Thoracic aorta (tissue), 2 donors: ENCODE measurements at regions not wholly inside any gene's neighbourhood (a gene's known extent, or its start where the extent isn't known, plus 50 kb on each side); places are given as distances from the start of the nearest gene placed in this dataset.

ENCODE experiments used
- ATAC-seq: fragments of 150-250 bp; one replicate; pipeline ENCODE4 v1.8.0; 2017; ENCODE audit warnings: low read depth; ENCODE audit not compliant: insufficient number of reproducible peaks, low FRiP score
- DNase-seq: peaks from one replicate; pipeline ENCODE4 v3.0.0-alpha.2; 2020; ENCODE audit warnings: low spot score
- H3K27ac ChIP-seq, 2 donors: fragments of 200-600 bp; sonication (generic); 1 replicate in 1 of 2; 2 replicates in 1 of 2; pipeline ENCODE4 v1.5.1; 2016; ENCODE audit warnings: mild to moderate bottlenecking in 2 of 2, moderate library complexity in 2 of 2
- H3K27me3 ChIP-seq: fragments of 200-600 bp; sonication (generic); replicated peaks from 2 replicates; pipeline ENCODE4 v1.6.0; 2016; ENCODE audit warnings: mild to moderate bottlenecking; ENCODE audit not compliant: insufficient read depth
- H3K36me3 ChIP-seq: fragments of 200-600 bp; sonication (generic); one replicate; pipeline ENCODE4 v1.5.1; 2016
- H3K4me1 ChIP-seq, 2 donors: fragments of 200-600 bp; sonication (generic); 1 replicate in 1 of 2; 2 replicates in 1 of 2; pipeline versions ENCODE4 v1.5.1 to v1.6.0; 2016; ENCODE audit warnings: low read depth in 2 of 2, mild to moderate bottlenecking in 1 of 2; ENCODE audit not compliant: control insufficient read depth in 1 of 2
- H3K4me3 ChIP-seq: fragments of 200-600 bp; sonication (generic); 2 replicates; pipeline ENCODE4 v1.5.1; 2016; ENCODE audit warnings: mild to moderate bottlenecking
- H3K9me3 ChIP-seq: fragments of 200-600 bp; sonication (generic); 2 replicates; pipeline ENCODE4 v1.5.1; 2016
- CTCF ChIP-seq: fragments of 200-600 bp; sonication (generic); IDR thresholded peaks from one replicate; pipeline ENCODE4 v1.5.1; 2019; ENCODE audit warnings: antibody characterized with exemption

GRCh38 chr9:108310202-108310601 lies 545.6 kb downstream of the ACTL7B start:
- H3K27me3 ChIP-seq, result no peaks in the 10 kb centered on the region
- ATAC-seq (no peak), DNase-seq (no peak)
- no peak overlapping the region for H3K4me3 ChIP-seq
- H3K4me1 ChIP-seq, result no peaks in the 10 kb centered on the region
- H3K27ac ChIP-seq, result no peak overlapping the region
- no peaks in the 10 kb centered on the region for H3K9me3 ChIP-seq
- TF ChIP-seq CTCF, result no peak
- H3K36me3 ChIP-seq, result no peaks in the 10 kb centered on the region

- Histone ChIP-seq H3K36me3 (no peaks in the 10 kb centered on the region), H3K4me3 (no peak overlapping the region), H3K27me3 (no peaks in the 10 kb centered on the region), H3K9me3 (no peaks in the 10 kb centered on the region), H3K4me1 (peaks cover 8 to 14% of the 10 kb centered on the region in 2 donors), H3K27ac (no peak overlapping the region)
- DNase-seq, result no peak
- ATAC-seq, result no peak
- no peak for TF ChIP-seq CTCF
Measured at GRCh38 chr9:108300306-108301287, 555.2 kb downstream of the ACTL7B start.

- no peak overlapping the region for H3K4me3 ChIP-seq
- H3K9me3 ChIP-seq, result no peaks in the 10 kb centered on the region
- no peaks in the 10 kb centered on the region for H3K27me3 ChIP-seq
- no peak for TF ChIP-seq CTCF
- H3K4me1 ChIP-seq, result peaks cover 8 to 14% of the 10 kb centered on the region in 2 donors
- H3K36me3 ChIP-seq, result no peaks in the 10 kb centered on the region
- no peak for DNase-seq
- peak; percentile 47 for ATAC-seq
- no peak overlapping the region for H3K27ac ChIP-seq
Measured at GRCh38 chr9:108297073-108297472, 558.7 kb downstream of the ACTL7B start.

- Histone ChIP-seq H3K9me3 (no peaks in the 10 kb centered on the region), H3K36me3 (no peaks in the 10 kb centered on the region), H3K27me3 (no peaks in the 10 kb centered on the region), H3K4me3 (no peak overlapping the region), H3K4me1 (peaks cover 8 to 14% of the 10 kb centered on the region in 2 donors), H3K27ac (no peak overlapping the region)
- no peak for DNase-seq
- no peak for TF ChIP-seq CTCF
- ATAC-seq, result no peak
Measured at GRCh38 chr9:108296056-108296455, 559.7 kb downstream of the ACTL7B start.

DNA sequence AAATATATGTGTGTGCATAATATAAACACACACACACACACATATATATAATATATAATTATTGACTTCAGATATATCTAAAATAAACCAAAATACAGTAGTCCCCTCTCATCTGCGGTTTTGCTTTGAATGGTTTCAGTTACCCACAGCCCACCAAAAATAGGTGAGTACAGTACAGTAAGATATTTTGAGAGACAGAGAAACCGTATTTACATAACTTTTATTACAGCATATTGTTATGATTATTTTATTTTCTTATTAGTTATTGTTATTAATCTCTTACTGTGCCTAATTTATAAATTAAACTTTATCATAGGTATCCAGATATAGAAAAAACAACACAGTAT lies 564.2 kb downstream of the ACTL7B start:
- no peaks in the 10 kb centered on the region for H3K27me3 ChIP-seq
- ATAC-seq (no peak), DNase-seq (no peak)
- H3K9me3 ChIP-seq, result no peaks in the 10 kb centered on the region
- H3K36me3 ChIP-seq, result no peaks in the 10 kb centered on the region
- no peak for TF ChIP-seq CTCF
- H3K4me3 ChIP-seq, result no peak overlapping the region
- no peak overlapping the region for H3K27ac ChIP-seq
- peaks cover 7 to 8% of the 10 kb centered on the region in 2 donors for H3K4me1 ChIP-seq
